ENCODE measurements at regions not wholly inside any gene's neighbourhood (a gene's known extent, or its start where the extent isn't known, plus 50 kb on each side); places are given as distances from the start of the nearest gene placed in this dataset.

- TF ChIP-seq CTCF (IDR thresholded peaks at IDR 0.05; ENCODE audit: poor library complexity), result no peak
- no peak for TF ChIP-seq EZH2 (IDR thresholded peaks at IDR 0.05; ENCODE audit: borderline replicate concordance)
Measured at GRCh38 chr14:23707415-23707814, 71.3 kb downstream of the DHRS2 start.
